Loucy (cell line): ENCODE measurements at regions not wholly inside any gene's neighbourhood (a gene's known extent, or its start where the extent isn't known, plus 50 kb on each side); places are given as distances from the start of the nearest gene placed in this dataset.

Experiments
- CTCF ChIP-seq: fragments of 200-600 bp; sonication (generic); conservative IDR thresholded peaks from 2 replicates; pipeline ENCODE4 v1.5.1; 2014; ENCODE audit warnings: mild to moderate bottlenecking, antibody characterized with exemption, low read length
- EZH2phosphoT487 ChIP-seq: fragments of 200-600 bp; IDR thresholded peaks from 2 replicates; pipeline ENCODE4 v1.6.1; 2018; ENCODE audit warnings: antibody characterized with exemption, mild to moderate bottlenecking, moderate library complexity, borderline replicate concordance

GRCh38 chr14:59057551-59057950 lies 130.9 kb upstream of the DAAM1 start:
- TF ChIP-seq CTCF (no peak), EZH2phosphoT487 (no peak)
